Fibroblast of lung (primary cell): ENCODE measurements at regions not wholly inside any gene's neighbourhood (a gene's known extent, or its start where the extent isn't known, plus 50 kb on each side); places are given as distances from the start of the nearest gene placed in this dataset.

Experiments
- DNase-seq, 2 donors: peaks; one replicate each; pipeline versions ENCODE4 v3.0.0 to v3.0.0-alpha.2; 2010; ENCODE audit warnings: low read depth in 2 of 2
- H2AFZ ChIP-seq: 2 replicates; pipeline ENCODE4 v1.5.1; 2012; ENCODE audit warnings: low read length, control low read depth, inconsistent platforms
- H3K27ac ChIP-seq: 2 replicates; pipeline ENCODE4 v1.5.1; 2011; ENCODE audit warnings: low read length, control low read depth; ENCODE audit not compliant: insufficient read depth
- H3K27me3 ChIP-seq: 2 replicates; pipeline ENCODE4 v1.5.1; 2011; ENCODE audit warnings: mild to moderate bottlenecking, low read length; ENCODE audit not compliant: control insufficient read depth, insufficient read depth
- H3K36me3 ChIP-seq: 2 replicates; pipeline ENCODE4 v1.5.1; 2011; ENCODE audit warnings: low read length; ENCODE audit not compliant: control insufficient read depth, insufficient read depth
- H3K4me1 ChIP-seq: 2 replicates; pipeline ENCODE4 v1.5.1; 2011; ENCODE audit warnings: low read length; ENCODE audit not compliant: control insufficient read depth, insufficient read depth; ENCODE audit errors: extremely low read depth
- H3K4me2 ChIP-seq: 2 replicates; pipeline ENCODE4 v1.5.1; 2011; ENCODE audit warnings: low read length, control low read depth; ENCODE audit not compliant: insufficient read depth; ENCODE audit errors: extremely low read depth
- H3K4me3 ChIP-seq, 4 experiments: fragments of 200-600 bp in 1 of 4; sonication (generic) in 1 of 4; replicated peaks in 1 of 4; 2 replicates each; pipeline ENCODE4 v1.5.1; 2011 to 2016; ENCODE audit warnings: low read length in 4 of 4, low read depth in 3 of 4, mild to moderate bottlenecking in 3 of 4, control low read depth in 2 of 4, inconsistent platforms in 1 of 4, mixed read lengths in 1 of 4; ENCODE audit not compliant: insufficient read depth in 1 of 4; ENCODE audit errors: control extremely low read depth in 1 of 4
- H3K79me2 ChIP-seq: 2 replicates; pipeline ENCODE4 v1.5.1; 2012; ENCODE audit warnings: mild to moderate bottlenecking, low read length, inconsistent platforms; ENCODE audit not compliant: control insufficient read depth, insufficient read depth
- H3K9ac ChIP-seq: 2 replicates; pipeline ENCODE4 v1.5.1; 2011; ENCODE audit warnings: mild to moderate bottlenecking, low read length, control low read depth; ENCODE audit not compliant: insufficient read depth
- H3K9me3 ChIP-seq: 2 replicates; pipeline ENCODE4 v1.5.1; 2012; ENCODE audit warnings: low read depth, low read length; ENCODE audit not compliant: control insufficient read depth, insufficient read depth
- H4K20me1 ChIP-seq: 2 replicates; pipeline ENCODE4 v1.5.1; 2011; ENCODE audit warnings: low read length; ENCODE audit not compliant: control insufficient read depth, insufficient read depth; ENCODE audit errors: extremely low read depth
- CTCF ChIP-seq, 2 donors: IDR thresholded peaks in 1 of 2; conservative IDR thresholded peaks in 1 of 2; 1 replicate in 1 of 2; 2 replicates in 1 of 2; pipeline ENCODE4 v1.5.1; 2011 to 2012; ENCODE audit warnings: low read length in 2 of 2, control low read depth in 1 of 2, inconsistent platforms in 1 of 2, low read depth in 1 of 2, mild to moderate bottlenecking in 1 of 2
- EZH2 ChIP-seq: IDR thresholded peaks from 2 replicates; pipeline ENCODE4 v1.5.1; 2012; ENCODE audit warnings: low read length, control low read depth, mild to moderate bottlenecking; ENCODE audit errors: missing control alignments

GRCh38 chrY:13068696-13069095 lies 164.0 kb downstream of the DDX3Y start:
- no peaks in the 10 kb centered on the region for H3K9me3 ChIP-seq
- H3K4me1 ChIP-seq = no peaks in the 10 kb centered on the region
- H4K20me1 ChIP-seq = no peaks in the 10 kb centered on the region
- TF ChIP-seq CTCF (conservative IDR thresholded peaks at IDR 0.05 in 1 of 2, IDR thresholded peaks at IDR 0.05 in 1 of 2; ENCODE audit: low read depth in 1 of 2, low read length in 2 of 2) = no peak
- no peak for TF ChIP-seq EZH2
- H3K4me2 ChIP-seq = no peak overlapping the region
- H3K27ac ChIP-seq = no peak overlapping the region
- H2AFZ ChIP-seq = no peak overlapping the region
- no peaks in the 10 kb centered on the region for H3K36me3 ChIP-seq
- no peaks in the 10 kb centered on the region for H3K79me2 ChIP-seq
- H3K4me3 ChIP-seq = no peak overlapping the region
- no peaks in the 10 kb centered on the region for H3K27me3 ChIP-seq
- no peak overlapping the region for H3K9ac ChIP-seq
- DNase-seq = no peak

- no peak overlapping the region for H3K4me2 ChIP-seq
- no peak overlapping the region for H2AFZ ChIP-seq
- no peaks in the 10 kb centered on the region for H3K9me3 ChIP-seq
- no peaks in the 10 kb centered on the region for H3K27me3 ChIP-seq
- H3K36me3 ChIP-seq = no peaks in the 10 kb centered on the region
- H3K9ac ChIP-seq = no peak overlapping the region
- no peak for DNase-seq
- no peaks in the 10 kb centered on the region for H4K20me1 ChIP-seq
- TF ChIP-seq CTCF (conservative IDR thresholded peaks at IDR 0.05 in 1 of 2, IDR thresholded peaks at IDR 0.05 in 1 of 2; ENCODE audit: low read depth in 1 of 2, low read length in 2 of 2) = no peak
- H3K4me1 ChIP-seq = no peaks in the 10 kb centered on the region
- no peaks in the 10 kb centered on the region for H3K79me2 ChIP-seq
- no peak overlapping the region for H3K27ac ChIP-seq
- H3K4me3 ChIP-seq = no peak overlapping the region
These were observed 164.4 kb downstream of the DDX3Y start for GRCh38 chrY:13069111-13069510.

GRCh38 chrY:13082748-13083147 lies 178.1 kb downstream of the DDX3Y start:
- TF ChIP-seq CTCF (conservative IDR thresholded peaks at IDR 0.05 in 1 of 2, IDR thresholded peaks at IDR 0.05 in 1 of 2; ENCODE audit: low read depth in 1 of 2, low read length in 2 of 2) (no peak), EZH2 (no peak)
- Histone ChIP-seq H4K20me1 (no peaks in the 10 kb centered on the region), H2AFZ (no peak overlapping the region), H3K79me2 (no peaks in the 10 kb centered on the region), H3K27me3 (no peaks in the 10 kb centered on the region), H3K4me3 (no peak overlapping the region), H3K36me3 (no peaks in the 10 kb centered on the region), H3K9me3 (no peaks in the 10 kb centered on the region), H3K9ac (no peak overlapping the region), H3K27ac (no peak overlapping the region), H3K4me1 (no peaks in the 10 kb centered on the region), H3K4me2 (no peak overlapping the region)
- DNase-seq = no peak
